ENCODE measurements at regions not wholly inside any gene's neighbourhood (a gene's known extent, or its start where the extent isn't known, plus 50 kb on each side); places are given as distances from the start of the nearest gene placed in this dataset.

DNA sequence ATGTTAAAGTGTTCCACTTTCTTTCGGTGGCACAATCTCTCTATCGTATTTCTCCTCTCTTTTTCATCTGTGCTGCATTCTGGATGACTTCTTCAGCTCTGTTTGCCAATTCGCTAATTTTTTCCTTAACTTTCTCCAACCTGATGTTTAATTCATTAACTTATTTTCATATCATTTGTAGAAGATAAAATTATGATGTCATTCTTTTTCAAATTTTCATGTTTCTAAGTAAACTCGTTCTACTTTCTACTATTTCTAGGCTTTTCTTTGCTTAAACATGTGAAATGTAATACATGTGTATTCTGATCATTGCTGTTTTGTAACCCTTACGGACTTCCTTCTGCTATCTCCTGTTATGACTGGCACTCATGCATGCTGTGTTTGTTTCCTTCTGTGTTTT is 648.4 kb downstream of the QKI start:
- no peak for FAIRE-seq
- no peak for DNase-seq (ENCODE audit: low read depth)
- H3K36me3 Mint-ChIP-seq (ENCODE audit: low read depth, unreplicated experiment): no peaks in the 10 kb centered on the region
- no peak overlapping the region for H3K4me3 ChIP-seq (ENCODE audit: insufficient read depth, low read depth, low read length)
- no peaks in the 10 kb centered on the region for H4K20me1 ChIP-seq (ENCODE audit: insufficient read depth, low read length)
- H3K4me1 Mint-ChIP-seq (ENCODE audit: low read depth, unreplicated experiment): no peaks in the 10 kb centered on the region
- no peak overlapping the region for H3K27ac Mint-ChIP-seq (ENCODE audit: unreplicated experiment)
- H3K27me3 ChIP-seq (ENCODE audit: insufficient read depth, low read length): no peaks in the 10 kb centered on the region
- H3K9me3 ChIP-seq (ENCODE audit: insufficient read depth, low read depth, low read length): no peaks in the 10 kb centered on the region
- no peaks in the 10 kb centered on the region for H3K36me3 ChIP-seq (ENCODE audit: insufficient read depth, low read length)
- H3K4me2 ChIP-seq (ENCODE audit: low read length): no peak overlapping the region
- no peak overlapping the region for H2AFZ ChIP-seq (ENCODE audit: low read depth, low read length)
- H3K27me3 Mint-ChIP-seq (ENCODE audit: low read depth, unreplicated experiment): no peaks in the 10 kb centered on the region
- TF ChIP-seq CTCF (IDR thresholded peaks at IDR 0.05; ENCODE audit: insufficient read depth, low read depth, low read length) (no peak), EZH2 (IDR thresholded peaks at IDR 0.05; ENCODE audit: insufficient read depth, low read length) (no peak)
- no peaks in the 10 kb centered on the region for H3K4me1 ChIP-seq (ENCODE audit: insufficient read depth, low read length)
- H3K9ac ChIP-seq (ENCODE audit: low read length): no peak overlapping the region
- no peaks in the 10 kb centered on the region for H3K79me2 ChIP-seq (ENCODE audit: insufficient read depth, low read length)
- no peak overlapping the region for H3K27ac ChIP-seq (ENCODE audit: low read depth, low read length)
- no peak overlapping the region for H3K4me3 Mint-ChIP-seq (ENCODE audit: unreplicated experiment)
- H3K9me3 Mint-ChIP-seq (ENCODE audit: unreplicated experiment): no peaks in the 10 kb centered on the region

- Mint-ChIP-seq H3K36me3 (ENCODE audit: low read depth, unreplicated experiment) (peaks cover 1% of the 10 kb centered on the region), H3K27me3 (ENCODE audit: low read depth, unreplicated experiment) (no peaks in the 10 kb centered on the region), H3K4me1 (ENCODE audit: low read depth, unreplicated experiment) (peaks cover 2% of the 10 kb centered on the region), H3K27ac (ENCODE audit: unreplicated experiment) (peak overlapping the region; percentile 48), H3K9me3 (ENCODE audit: unreplicated experiment) (peaks cover 1% of the 10 kb centered on the region), H3K4me3 (ENCODE audit: unreplicated experiment) (no peak overlapping the region)
- Histone ChIP-seq H3K27me3 (ENCODE audit: insufficient read depth, low read length) (no peaks in the 10 kb centered on the region), H3K79me2 (ENCODE audit: insufficient read depth, low read length) (no peaks in the 10 kb centered on the region), H3K36me3 (ENCODE audit: insufficient read depth, low read length) (no peaks in the 10 kb centered on the region), H3K9ac (ENCODE audit: low read length) (no peak overlapping the region), H3K4me3 (ENCODE audit: insufficient read depth, low read depth, low read length) (no peak overlapping the region), H3K27ac (ENCODE audit: low read depth, low read length) (no peak overlapping the region), H3K9me3 (ENCODE audit: insufficient read depth, low read depth, low read length) (peaks cover 2% of the 10 kb centered on the region), H3K4me2 (ENCODE audit: low read length) (no peak overlapping the region), H2AFZ (ENCODE audit: low read depth, low read length) (no peak overlapping the region), H3K4me1 (ENCODE audit: insufficient read depth, low read length) (no peaks in the 10 kb centered on the region), H4K20me1 (ENCODE audit: insufficient read depth, low read length) (no peaks in the 10 kb centered on the region)
- no peak for DNase-seq (ENCODE audit: low read depth)
- FAIRE-seq: no peak
- TF ChIP-seq EZH2 (IDR thresholded peaks at IDR 0.05; ENCODE audit: insufficient read depth, low read length): no peak
These were observed 643.4 kb downstream of the QKI start for GRCh38 chr6:164057876-164058275.

GRCh38 chr6:164051427-164051826 is 636.9 kb downstream of the QKI start:
- Histone ChIP-seq H3K27me3 (ENCODE audit: insufficient read depth, low read length) (no peaks in the 10 kb centered on the region), H3K79me2 (ENCODE audit: insufficient read depth, low read length) (no peaks in the 10 kb centered on the region), H3K4me1 (ENCODE audit: insufficient read depth, low read length) (no peaks in the 10 kb centered on the region), H3K4me2 (ENCODE audit: low read length) (no peak overlapping the region), H3K36me3 (ENCODE audit: insufficient read depth, low read length) (no peaks in the 10 kb centered on the region), H3K4me3 (ENCODE audit: insufficient read depth, low read depth, low read length) (no peak overlapping the region), H3K9ac (ENCODE audit: low read length) (no peak overlapping the region), H3K9me3 (ENCODE audit: insufficient read depth, low read depth, low read length) (no peaks in the 10 kb centered on the region), H4K20me1 (ENCODE audit: insufficient read depth, low read length) (no peaks in the 10 kb centered on the region), H2AFZ (ENCODE audit: low read depth, low read length) (no peak overlapping the region), H3K27ac (ENCODE audit: low read depth, low read length) (no peak overlapping the region)
- peaks cover 1% of the 10 kb centered on the region for H3K36me3 Mint-ChIP-seq (ENCODE audit: low read depth, unreplicated experiment)
- H3K27me3 Mint-ChIP-seq (ENCODE audit: low read depth, unreplicated experiment): no peaks in the 10 kb centered on the region
- FAIRE-seq (no peak), DNase-seq (ENCODE audit: low read depth) (no peak)
- TF ChIP-seq EZH2 (IDR thresholded peaks at IDR 0.05; ENCODE audit: insufficient read depth, low read length) (no peak), CTCF (IDR thresholded peaks at IDR 0.05; ENCODE audit: insufficient read depth, low read depth, low read length) (no peak)
- no peak overlapping the region for H3K4me3 Mint-ChIP-seq (ENCODE audit: unreplicated experiment)
- peaks cover 2% of the 10 kb centered on the region for H3K9me3 Mint-ChIP-seq (ENCODE audit: unreplicated experiment)
- H3K4me1 Mint-ChIP-seq (ENCODE audit: low read depth, unreplicated experiment): peaks cover 5% of the 10 kb centered on the region
- no peak overlapping the region for H3K27ac Mint-ChIP-seq (ENCODE audit: unreplicated experiment)
